ENCODE measurements at regions not wholly inside any gene's neighbourhood (a gene's known extent, or its start where the extent isn't known, plus 50 kb on each side); places are given as distances from the start of the nearest gene placed in this dataset.

DNA sequence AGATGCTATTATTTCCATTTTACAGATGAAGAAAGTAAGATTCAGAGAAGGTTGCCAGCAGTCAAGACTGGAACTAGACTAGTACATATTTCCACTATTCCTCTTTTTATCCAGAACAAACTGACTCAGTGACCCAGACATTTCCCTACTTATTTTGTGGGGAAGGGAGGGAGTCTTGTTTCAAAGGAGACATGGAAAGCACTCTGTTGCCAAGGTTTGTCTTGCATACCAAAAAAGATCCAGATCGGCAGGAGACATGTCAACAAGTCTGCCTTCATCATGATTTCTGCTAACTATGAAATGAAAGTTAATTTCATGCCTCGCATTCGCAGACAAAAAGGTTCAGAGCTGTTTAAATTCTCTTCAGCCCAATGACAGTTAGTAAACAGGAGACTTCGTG lies 328.3 kb downstream of the DHX15 start:
- no peak for DNase-seq
- no peak for ATAC-seq
- intact Hi-C loops (cut with micrococcal nuclease) = no loop called here

GRCh38 chr4:24252121-24252520 lies 332.2 kb downstream of the DHX15 start:
- no peak for ATAC-seq
- intact Hi-C loops (cut with micrococcal nuclease) = no loop called here
- DNase-seq = no peak

DNA sequence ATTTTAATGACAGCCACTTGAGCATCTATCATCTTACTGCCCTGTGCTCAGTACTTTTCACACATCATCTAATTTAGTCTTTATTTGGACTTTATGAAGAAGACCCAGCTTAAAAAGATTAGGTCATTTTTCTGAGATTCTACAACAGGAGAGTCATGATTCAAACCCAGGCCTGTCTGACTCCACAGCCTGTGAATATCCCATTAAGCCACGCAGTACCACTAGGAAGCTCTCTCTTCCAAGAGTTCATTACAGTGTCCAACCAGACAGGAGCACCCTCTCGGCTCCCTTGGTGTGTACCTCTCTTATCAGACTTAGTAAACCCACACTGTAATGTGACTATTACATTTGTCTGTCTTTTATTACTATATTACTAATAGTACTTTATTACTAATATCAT lies 332.8 kb downstream of the DHX15 start:
- DNase-seq = no peak
- intact Hi-C loops (cut with micrococcal nuclease) = no loop called here
- ATAC-seq = no peak

- intact Hi-C loops (cut with micrococcal nuclease) = no loop called here
- DNase-seq (no peak), ATAC-seq (no peak)
These were observed 334.4 kb downstream of the DHX15 start for GRCh38 chr4:24249972-24250371.

DNA sequence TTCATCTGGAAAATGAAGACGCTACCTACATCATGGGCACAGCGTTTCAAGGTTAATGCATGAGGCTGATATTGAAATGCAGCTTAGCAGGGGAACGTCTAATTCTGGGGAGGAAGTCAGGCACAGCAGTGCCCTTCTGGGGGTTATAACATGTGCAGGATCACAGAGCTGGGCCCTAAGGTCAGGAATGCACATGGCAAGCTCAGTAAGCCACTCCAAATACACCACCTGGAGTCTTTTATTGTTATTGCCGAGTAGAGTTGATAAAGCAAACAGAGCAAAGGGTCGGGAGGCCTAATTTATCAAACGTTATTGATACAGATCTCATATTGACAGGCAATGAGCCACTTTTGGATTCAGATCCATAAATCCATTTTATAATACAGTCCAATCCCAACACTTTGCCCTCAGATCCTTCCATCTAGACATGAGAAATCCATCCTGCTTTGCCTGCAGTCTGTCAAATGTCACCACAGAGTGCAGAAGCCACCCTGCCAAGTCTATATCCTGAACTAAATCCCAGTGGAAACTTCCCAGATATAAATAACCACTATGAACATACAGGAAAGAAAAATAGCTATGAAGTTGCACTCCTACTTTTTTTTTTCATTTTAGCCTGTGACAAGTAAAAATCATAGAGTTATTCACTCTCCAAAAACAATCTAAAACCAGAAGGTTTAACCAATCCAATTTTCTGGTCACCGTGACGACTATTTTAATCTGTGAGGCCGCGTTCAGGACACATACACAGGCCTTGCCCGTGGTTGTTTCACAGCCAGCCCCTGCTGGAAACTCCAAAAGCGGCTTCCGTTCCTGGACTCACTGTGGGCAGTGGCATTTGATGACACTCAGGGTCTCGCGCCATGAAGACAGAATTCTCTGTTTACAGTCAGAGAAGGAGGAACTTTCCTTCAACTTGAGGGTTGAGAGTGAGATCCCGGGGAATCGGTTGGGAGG lies 335.4 kb downstream of the DHX15 start:
- intact Hi-C loops (cut with micrococcal nuclease) = no loop called here
- ATAC-seq (peak; percentile 69), DNase-seq (peak; percentile 49)

DNA sequence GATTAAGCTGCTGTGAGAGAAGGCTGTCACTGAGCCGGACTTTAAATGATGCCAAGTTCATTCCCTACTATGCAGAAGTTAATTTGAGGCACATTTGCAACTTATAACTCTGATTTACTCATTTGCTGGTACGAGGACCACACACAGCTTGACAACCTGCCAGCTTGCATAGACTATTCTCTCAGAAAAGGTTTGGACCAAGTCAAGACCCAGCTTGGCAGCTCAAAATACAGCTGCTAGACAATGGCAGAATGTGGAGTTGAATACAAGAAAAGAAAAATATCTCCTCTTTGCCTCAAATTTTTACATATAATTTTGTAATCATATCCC lies 338.9 kb downstream of the DHX15 start:
- intact Hi-C loops (cut with micrococcal nuclease) = no loop called here
- DNase-seq = no peak
- ATAC-seq = no peak

DNA sequence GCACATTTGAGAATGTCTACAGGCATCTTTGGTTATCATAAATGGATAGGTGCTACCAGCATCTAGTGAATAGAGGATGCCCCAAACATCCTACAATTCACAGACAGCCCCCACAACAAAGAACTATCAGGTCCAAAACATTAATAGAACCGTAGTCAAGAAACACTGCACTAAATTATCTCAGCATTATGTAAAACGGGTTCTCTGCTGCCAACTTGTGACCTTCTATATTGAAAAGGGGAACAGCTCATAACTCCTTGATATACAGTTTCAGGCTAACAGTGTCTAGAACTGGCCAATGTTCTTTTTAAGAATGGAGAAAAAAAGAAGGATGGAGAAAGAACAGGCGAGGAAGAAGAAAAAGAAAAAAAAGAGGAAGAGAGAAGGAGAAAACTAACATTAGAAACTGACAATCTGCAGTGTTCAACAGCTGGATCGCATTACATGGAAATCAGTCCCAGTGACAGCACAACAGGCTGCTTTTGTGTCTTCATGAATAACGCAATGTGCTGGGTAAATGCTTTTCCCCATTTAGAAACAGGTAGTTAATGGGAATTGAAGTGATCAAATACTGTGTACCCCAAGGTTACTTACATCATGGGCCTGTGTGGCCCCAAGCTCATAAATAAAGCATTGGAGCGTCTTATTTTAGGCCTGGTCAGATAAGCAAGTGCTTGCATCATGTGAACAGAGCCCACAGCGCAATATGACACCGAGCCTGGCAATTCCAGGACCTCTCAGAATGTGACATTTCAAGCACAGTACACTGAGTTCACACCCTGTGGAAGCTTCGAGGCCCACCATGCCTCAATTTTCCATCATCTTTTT lies 339.5 kb downstream of the DHX15 start:
- intact Hi-C loops (cut with micrococcal nuclease) = no loop called here
- peak; percentile 94 for ATAC-seq
- DNase-seq = peak; percentile 71

- no peak for ATAC-seq
- no peak for DNase-seq
- intact Hi-C loops (cut with micrococcal nuclease) = no loop called here
These were observed 340.7 kb downstream of the DHX15 start for GRCh38 chr4:24243641-24244040.

GRCh38 chr4:24241511-24241910 lies 342.8 kb downstream of the DHX15 start:
- intact Hi-C loops (cut with micrococcal nuclease) = no loop called here
- no peak for DNase-seq
- no peak for ATAC-seq

DNA sequence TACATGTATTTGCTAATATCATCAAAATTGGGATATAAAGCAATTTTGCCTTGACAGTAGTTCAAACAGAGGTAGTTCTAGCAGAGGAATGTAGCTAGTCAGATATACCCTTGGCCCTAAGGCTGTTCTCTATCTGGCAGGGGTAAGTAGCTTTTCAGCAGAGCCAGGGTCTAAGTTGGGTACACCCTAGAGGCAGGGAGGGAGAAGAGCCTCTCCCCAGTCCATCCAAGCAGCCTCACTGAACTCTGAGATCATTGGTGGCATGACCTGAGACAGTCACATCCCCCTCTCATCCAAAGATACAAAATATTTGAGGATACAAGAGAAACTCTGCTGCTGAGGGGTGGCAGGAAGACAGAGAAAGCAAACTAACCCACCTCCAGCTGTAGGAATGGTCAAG lies 343.7 kb downstream of the DHX15 start:
- intact Hi-C loops (cut with micrococcal nuclease) = no loop called here
- ATAC-seq (no peak), DNase-seq (no peak)

- ATAC-seq (no peak), DNase-seq (no peak)
- intact Hi-C loops (cut with micrococcal nuclease) = no loop called here
These were observed 346.6 kb downstream of the DHX15 start for GRCh38 chr4:24237709-24238108.

GRCh38 chr4:24236532-24236931 lies 346.7 kb upstream of the PPARGC1A start:
- intact Hi-C loops (cut with micrococcal nuclease) = no loop called here
- no peak for DNase-seq
- ATAC-seq = no peak

DNA sequence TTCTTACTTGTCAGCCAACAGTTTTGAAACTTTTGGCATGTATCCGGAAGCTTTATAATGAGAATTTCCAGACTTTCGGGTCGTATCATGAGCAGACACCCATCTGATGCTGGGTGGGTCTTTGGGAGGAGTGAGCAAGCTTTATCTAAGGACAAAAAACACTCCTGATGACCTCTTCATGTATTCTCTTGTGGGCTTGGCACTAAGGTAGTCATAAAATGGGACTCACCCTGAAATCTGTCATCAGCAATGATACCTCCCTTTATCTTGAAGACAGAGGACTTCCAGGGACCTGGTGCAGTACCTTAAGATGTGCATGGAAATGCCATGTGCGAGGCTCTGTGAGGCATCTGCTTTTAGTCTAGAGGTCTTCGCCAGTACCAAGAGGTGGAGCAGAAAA lies 346.3 kb upstream of the PPARGC1A start:
- ATAC-seq (no peak), DNase-seq (no peak)
- intact Hi-C loops (cut with micrococcal nuclease) = no loop called here

- ATAC-seq (no peak), DNase-seq (no peak)
- intact Hi-C loops (cut with micrococcal nuclease) = no loop called here
These were observed 345.8 kb upstream of the PPARGC1A start for GRCh38 chr4:24235618-24236017.

DNA sequence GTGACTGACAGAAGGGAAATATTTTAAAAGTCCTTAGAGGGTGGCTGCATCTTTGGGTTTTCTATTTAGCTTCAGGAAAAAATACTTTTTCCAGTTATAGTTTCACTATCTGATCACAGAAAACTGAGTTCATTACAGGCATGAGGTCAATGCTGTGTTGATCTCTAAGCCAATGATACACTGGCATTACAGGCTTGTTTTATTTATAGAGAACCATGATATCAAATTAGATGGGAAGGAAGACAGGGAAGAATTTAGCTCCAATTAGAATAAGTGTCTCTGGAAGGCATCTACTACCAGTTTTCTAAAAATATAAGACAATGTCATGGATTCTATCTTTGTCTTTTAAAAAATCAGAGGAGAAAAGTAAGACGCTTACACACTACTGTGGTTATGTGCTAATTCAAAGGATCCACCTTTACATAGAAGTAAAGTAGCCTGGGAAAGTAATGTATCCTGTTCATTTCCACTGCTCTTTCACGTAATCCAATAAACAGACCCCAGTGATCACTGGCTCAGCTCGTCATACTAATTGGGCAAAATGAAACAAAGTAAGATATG lies 344.5 kb upstream of the PPARGC1A start:
- DNase-seq = no peak
- intact Hi-C loops (cut with micrococcal nuclease) = no loop called here
- peak; percentile 61 for ATAC-seq

GRCh38 chr4:24230955-24231354 lies 341.1 kb upstream of the PPARGC1A start:
- intact Hi-C loops (cut with micrococcal nuclease) = no loop called here
- ATAC-seq = no peak
- DNase-seq = no peak

GRCh38 chr4:24229978-24230377 lies 340.1 kb upstream of the PPARGC1A start:
- intact Hi-C loops (cut with micrococcal nuclease) = no loop called here
- DNase-seq = no peak
- ATAC-seq = no peak

GRCh38 chr4:24228692-24229091 lies 338.8 kb upstream of the PPARGC1A start:
- intact Hi-C loops (cut with micrococcal nuclease) = no loop called here
- ATAC-seq (no peak), DNase-seq (no peak)

- intact Hi-C loops (cut with micrococcal nuclease) = no loop called here
- ATAC-seq (peak; percentile 47), DNase-seq (no peak)
These were observed 336.8 kb upstream of the PPARGC1A start for GRCh38 chr4:24226667-24227066.

- ATAC-seq = no peak
- intact Hi-C loops (cut with micrococcal nuclease) = no loop called here
- DNase-seq = no peak
These were observed 336.2 kb upstream of the PPARGC1A start for GRCh38 chr4:24226023-24226422.

All from left ventricle myocardium superior (tissue), 1 donor.